Lower leg skin (tissue), 4 donors: ENCODE measurements at regions not wholly inside any gene's neighbourhood (a gene's known extent, or its start where the extent isn't known, plus 50 kb on each side); places are given as distances from the start of the nearest gene placed in this dataset.

Experiments used
- DNase-seq, 2 donors: peaks; one replicate each; pipeline ENCODE4 v3.0.0-alpha.2; 2019; ENCODE audit warnings: low spot score in 2 of 2
- H3K4me3 ChIP-seq: fragments of 200-600 bp; sonication (generic); 2 replicates; pipeline ENCODE4 v1.5.1; 2017; ENCODE audit warnings: mild to moderate bottlenecking, low read depth; ENCODE audit not compliant: poor library complexity, severe bottlenecking
- POLR2A ChIP-seq, 2 donors: fragments of 450-650 bp; IDR thresholded peaks; one replicate each; pipeline ENCODE4 v1.6.1; 2016 to 2017; ENCODE audit warnings: antibody characterized with exemption in 2 of 2, mild to moderate bottlenecking in 1 of 2, moderate library complexity in 1 of 2
- WGBS, 2 donors: methylation state at CpG; one replicate each; pipeline ENCODE4 v1.1.5; 2018; 5-methylcytosine and 5-hydroxymethylcytosine counted together
- intact Hi-C: fragments of 100-400 bp; cut with DNase I; formaldehyde crosslinking; loops from one replicate; pipeline ENCODE4 v1.15.0; 2023; ENCODE audit warnings: low total_unique reads
- TF ChIP-seq, protein P1 (sequence below), 3 donors: fragments of 450-650 bp; IDR thresholded peaks; one replicate each; pipeline ENCODE4 v1.5.1; 2016; ENCODE audit warnings: antibody characterized with exemption in 3 of 3, mild to moderate bottlenecking in 3 of 3, moderate library complexity in 2 of 3

DNA sequence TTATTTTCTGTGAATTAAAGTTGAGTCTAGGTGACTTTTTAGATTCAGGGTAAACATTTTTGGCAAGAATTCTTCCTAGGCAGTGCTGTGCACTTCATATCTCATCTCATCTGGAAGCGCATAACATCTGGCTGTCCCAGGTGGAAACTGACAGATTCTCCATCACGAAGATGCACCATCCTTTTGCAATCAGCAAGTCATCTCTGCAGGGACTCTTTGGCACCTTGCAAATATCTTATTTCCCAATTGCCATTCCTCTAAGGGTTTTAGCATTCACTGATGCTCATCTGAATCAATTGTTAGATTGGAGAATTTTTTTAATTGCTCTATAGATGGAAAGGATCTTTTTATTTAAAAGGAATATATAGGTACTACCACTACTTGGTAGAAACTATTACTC, 282.7 kb upstream of the ATP10A start:
- TF ChIP-seq, protein P1, sequence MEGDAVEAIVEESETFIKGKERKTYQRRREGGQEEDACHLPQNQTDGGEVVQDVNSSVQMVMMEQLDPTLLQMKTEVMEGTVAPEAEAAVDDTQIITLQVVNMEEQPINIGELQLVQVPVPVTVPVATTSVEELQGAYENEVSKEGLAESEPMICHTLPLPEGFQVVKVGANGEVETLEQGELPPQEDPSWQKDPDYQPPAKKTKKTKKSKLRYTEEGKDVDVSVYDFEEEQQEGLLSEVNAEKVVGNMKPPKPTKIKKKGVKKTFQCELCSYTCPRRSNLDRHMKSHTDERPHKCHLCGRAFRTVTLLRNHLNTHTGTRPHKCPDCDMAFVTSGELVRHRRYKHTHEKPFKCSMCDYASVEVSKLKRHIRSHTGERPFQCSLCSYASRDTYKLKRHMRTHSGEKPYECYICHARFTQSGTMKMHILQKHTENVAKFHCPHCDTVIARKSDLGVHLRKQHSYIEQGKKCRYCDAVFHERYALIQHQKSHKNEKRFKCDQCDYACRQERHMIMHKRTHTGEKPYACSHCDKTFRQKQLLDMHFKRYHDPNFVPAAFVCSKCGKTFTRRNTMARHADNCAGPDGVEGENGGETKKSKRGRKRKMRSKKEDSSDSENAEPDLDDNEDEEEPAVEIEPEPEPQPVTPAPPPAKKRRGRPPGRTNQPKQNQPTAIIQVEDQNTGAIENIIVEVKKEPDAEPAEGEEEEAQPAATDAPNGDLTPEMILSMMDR (IDR thresholded peaks at IDR 0.05) = no peak
- no peak for TF ChIP-seq POLR2A (IDR thresholded peaks at IDR 0.05)
- DNase-seq = no peak
- intact Hi-C loops = no loop called here
- H3K4me3 ChIP-seq = no peak overlapping the region
- WGBS, 2 donors = 73 to 77% methylated on average over 2 of the region's 2 CpGs

DNA sequence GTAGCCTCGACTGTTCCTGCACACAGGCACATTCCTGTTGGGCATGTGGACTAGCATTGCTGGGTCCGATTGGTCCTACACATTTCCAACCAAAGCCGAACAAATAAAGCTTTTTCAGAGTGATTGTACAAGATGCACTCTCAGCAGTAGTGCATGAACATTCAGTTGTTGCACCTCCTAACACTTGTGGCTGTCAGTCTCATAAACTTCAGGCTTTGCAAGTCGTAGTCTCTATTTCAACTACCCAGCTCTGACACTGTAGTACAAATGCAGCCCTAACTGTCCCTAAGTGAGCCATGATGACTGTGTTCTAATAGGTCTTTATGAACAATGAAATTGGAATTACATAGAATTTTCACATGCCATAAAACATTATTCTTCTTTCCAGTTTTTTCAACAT, 281.7 kb upstream of the ATP10A start:
- intact Hi-C loops = no loop called here
- WGBS, 2 donors = 69 to 80% methylated on average over 4 of the region's 4 CpGs
- DNase-seq = no peak
- H3K4me3 ChIP-seq = no peak overlapping the region
- TF ChIP-seq POLR2A (IDR thresholded peaks at IDR 0.05) = no peak
- TF ChIP-seq, protein P1 (IDR thresholded peaks at IDR 0.05) = no peak

DNA sequence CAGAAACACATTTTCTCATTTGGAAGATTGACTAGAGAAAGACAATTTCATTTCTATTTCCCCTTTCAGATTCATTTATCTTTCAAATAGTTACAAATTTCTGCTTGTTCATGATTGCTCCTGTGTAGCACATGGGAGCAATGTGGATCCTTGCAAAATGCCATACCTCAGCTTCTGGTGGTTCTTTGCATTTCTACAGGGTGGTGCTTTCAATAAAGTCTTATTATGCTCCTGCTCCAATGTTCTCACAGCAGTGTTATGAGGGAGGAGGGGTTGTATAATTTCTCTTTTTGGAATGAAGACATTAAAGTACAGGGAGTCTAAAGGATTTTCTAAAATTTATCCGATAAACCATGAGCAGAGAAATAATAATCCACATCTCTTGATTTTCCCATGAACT, 280.1 kb upstream of the ATP10A start:
- WGBS, 2 donors = 97 to 100% methylated on average over 1 of the region's 1 CpG
- no peak overlapping the region for H3K4me3 ChIP-seq
- no peak for DNase-seq
- TF ChIP-seq, protein P1 (IDR thresholded peaks at IDR 0.05) = no peak
- no peak for TF ChIP-seq POLR2A (IDR thresholded peaks at IDR 0.05)
- intact Hi-C loops = no loop called here

DNA sequence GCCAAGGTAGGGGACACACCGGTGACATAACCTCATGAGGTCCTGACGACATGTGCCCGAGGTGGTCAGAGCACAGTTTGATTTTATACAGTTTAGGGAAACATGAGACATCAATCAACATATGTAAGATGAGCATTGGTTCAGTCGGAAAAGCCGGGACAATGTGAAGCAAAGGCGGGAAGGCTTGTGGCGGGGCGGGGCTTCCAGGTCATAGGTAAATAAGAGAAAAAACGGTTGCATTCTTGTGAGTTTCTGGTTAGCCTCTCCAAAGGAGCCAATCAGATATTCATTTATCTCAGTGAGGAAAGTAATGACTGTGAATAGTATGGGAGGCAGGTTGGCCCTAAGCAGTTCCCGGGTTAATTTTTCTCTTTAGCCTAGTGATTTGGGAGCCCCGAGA, 271.7 kb upstream of the ATP10A start:
- intact Hi-C loops = no loop called here
- TF ChIP-seq, protein P1 (IDR thresholded peaks at IDR 0.05) = no peak
- no peak for TF ChIP-seq POLR2A (IDR thresholded peaks at IDR 0.05)
- H3K4me3 ChIP-seq = no peak overlapping the region
- 82% methylated on average over 11 of the region's 11 CpGs for WGBS, 2 donors
- DNase-seq = no peak

DNA sequence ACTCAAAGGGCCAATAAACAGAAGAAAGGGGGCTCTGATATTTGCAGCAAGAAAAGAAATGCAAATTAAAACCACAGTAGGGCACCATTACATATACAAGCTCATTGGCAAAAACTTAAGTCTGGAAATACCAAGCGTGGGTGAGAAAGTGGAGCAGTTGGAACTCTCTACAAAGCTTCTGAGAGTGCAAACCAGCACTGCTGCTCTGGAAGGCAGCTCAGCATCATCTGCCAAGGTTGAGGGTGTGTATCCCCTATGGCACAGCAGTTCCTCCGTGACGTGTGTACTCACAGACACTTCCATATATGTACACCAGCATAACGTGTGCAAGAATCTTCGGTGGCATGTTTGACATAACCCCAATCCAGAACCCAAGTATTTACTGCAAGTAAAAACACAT, 271.0 kb upstream of the ATP10A start:
- intact Hi-C loops = no loop called here

DNA sequence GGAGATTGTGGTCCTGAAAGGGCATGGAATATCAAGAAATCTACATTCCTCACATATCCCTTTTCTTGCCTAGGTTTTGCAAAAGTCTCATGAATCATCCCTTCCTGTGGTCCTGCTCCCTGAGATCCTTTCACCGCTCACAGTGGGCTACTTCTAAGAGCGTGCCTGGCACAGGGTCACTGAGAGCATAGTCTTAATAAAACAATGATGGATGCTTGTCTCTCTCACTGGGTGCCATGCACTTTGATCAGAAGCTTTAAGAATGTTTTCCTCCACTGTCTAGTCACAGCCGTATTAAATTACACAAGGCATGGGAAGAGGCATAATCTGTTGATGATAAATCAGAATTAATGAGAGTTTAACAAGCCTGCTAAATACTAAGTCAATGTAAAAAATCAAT, 269.7 kb upstream of the ATP10A start:
- 54 to 65% methylated on average over 3 of the region's 3 CpGs for WGBS, 2 donors
- no peak for DNase-seq
- intact Hi-C loops = no loop called here
- no peak for TF ChIP-seq POLR2A (IDR thresholded peaks at IDR 0.05)
- H3K4me3 ChIP-seq = no peak overlapping the region

More for the DNA sequence above, 271.0 kb upstream of the ATP10A start:
- no peak overlapping the region for H3K4me3 ChIP-seq
- TF ChIP-seq, protein P1 (IDR thresholded peaks at IDR 0.05) = no peak
- TF ChIP-seq POLR2A (IDR thresholded peaks at IDR 0.05) = no peak
- no peak for DNase-seq
- 38 to 46% methylated on average over 5 of the region's 5 CpGs for WGBS, 2 donors
